Activated CD8-positive, alpha-beta T cell treated with anti-CD3 and anti-CD28 coated beads for 36 hours (primary cell): ENCODE measurements at regions not wholly inside any gene's neighbourhood (a gene's known extent, or its start where the extent isn't known, plus 50 kb on each side); places are given as distances from the start of the nearest gene placed in this dataset.
A peak's percentile ranks its signal among the peaks of the same experiment; 100 is the strongest.
"Not testable (repeated sequence)": the region's sequence is repeated elsewhere in the genome, so short reads cannot be mapped to it uniquely, and the experiment has no call there.

Experiments used
- ATAC-seq: fragments of 200-7000 bp; cut with Tn5 transposase; one replicate; pipeline ENCODE4 v1.10.0; 2021; ENCODE audit warnings: mild to moderate bottlenecking, moderate library complexity
- CTCF ChIA-PET: fragments of 350-600 bp; sonication (Branson Sonifier 250); formaldehyde crosslinking; loops from one replicate; lab custom pipeline; 2021; ENCODE audit warnings: antibody characterized with exemption; lab: Charles Lee
- POLR2A ChIA-PET: fragments of 350-600 bp; sonication (Branson Sonifier 250); formaldehyde crosslinking; loops from one replicate; lab custom pipeline; 2021; ENCODE audit warnings: antibody characterized with exemption; lab: Charles Lee
- DNase-seq: peaks from one replicate; pipeline ENCODE4 v3.0.0-alpha.2; 2020
- H3K27ac Mint-ChIP-seq: one replicate; pipeline ENCODE4 v1.8.0; 2021; ENCODE audit warnings: mild to moderate bottlenecking, mixed read lengths
- H3K27me3 Mint-ChIP-seq: one replicate; pipeline ENCODE4 v1.8.0; 2021; ENCODE audit warnings: mixed read lengths
- H3K36me3 Mint-ChIP-seq: one replicate; pipeline ENCODE4 v1.8.0; 2021; ENCODE audit warnings: low read depth, mixed read lengths
- H3K4me1 Mint-ChIP-seq: one replicate; pipeline ENCODE4 v1.8.0; 2021; ENCODE audit warnings: low read depth, mixed read lengths
- H3K4me3 Mint-ChIP-seq: one replicate; pipeline ENCODE4 v1.8.0; 2021; ENCODE audit warnings: mild to moderate bottlenecking, moderate library complexity, mixed read lengths
- H3K9me3 Mint-ChIP-seq: one replicate; pipeline ENCODE4 v1.8.0; 2021; ENCODE audit warnings: mixed read lengths
- intact Hi-C: fragments of 100-400 bp; cut with micrococcal nuclease; formaldehyde crosslinking; loops from one replicate; pipeline ENCODE4 v1.10.0; 2022
- TF ChIP-seq, protein P1 (sequence below): fragments of 200-600 bp; IDR thresholded peaks from one replicate; pipeline ENCODE4 v1.8.0; 2022; ENCODE audit warnings: antibody characterized with exemption, mild to moderate bottlenecking

DNA sequence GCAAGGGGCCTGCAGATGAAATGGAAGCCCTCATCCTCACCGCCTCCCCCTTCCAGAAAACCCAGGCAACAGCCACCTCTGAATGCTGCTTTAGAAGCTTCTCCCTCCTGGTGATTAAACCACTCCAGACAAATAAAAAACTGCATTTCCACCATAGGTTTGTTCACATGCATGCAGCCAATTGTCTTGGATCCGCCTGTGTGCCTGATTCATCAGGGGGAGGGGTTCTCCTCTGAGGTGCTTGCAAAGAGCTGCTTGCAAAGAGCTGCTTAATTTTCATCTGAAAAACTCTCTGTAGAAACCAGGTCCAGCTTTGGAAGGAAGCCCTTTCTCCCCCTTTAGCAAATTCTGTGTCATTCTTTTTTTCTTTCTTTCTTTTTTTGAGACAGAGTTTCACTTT is 100.6 kb downstream of the DEFB131A start:
- DNase-seq, H3K4me3 Mint-ChIP-seq, H3K27ac Mint-ChIP-seq, H3K9me3 Mint-ChIP-seq, H3K36me3 Mint-ChIP-seq, intact Hi-C loops, POLR2A ChIA-PET, H3K4me1 Mint-ChIP-seq, H3K27me3 Mint-ChIP-seq, ATAC-seq: not testable (repeated sequence)
- CTCF ChIA-PET, result interaction anchor here (1.4 kb wide), 1 partner anchor 13 kb away, joined by 4 read pairs; no protein-coding TSS in a partner anchor

DNA sequence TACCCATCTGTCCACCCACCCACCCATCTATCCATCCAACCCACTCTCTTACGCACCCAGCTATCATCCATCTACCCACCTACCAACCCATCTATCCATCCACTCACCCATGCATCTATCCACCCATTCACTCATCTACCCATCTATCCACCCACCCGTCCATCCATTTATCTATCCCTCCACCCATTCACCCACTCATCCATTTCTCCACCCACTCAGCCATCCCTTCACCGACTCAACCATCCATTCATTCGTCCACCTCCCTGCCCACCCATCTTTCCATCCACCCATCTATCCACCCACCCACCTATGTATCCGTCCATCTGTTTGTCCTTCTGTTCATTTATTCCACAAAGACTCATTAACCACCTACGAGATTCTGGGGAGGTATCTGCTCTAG is 103.3 kb downstream of the DEFB131A start:
- ATAC-seq, POLR2A ChIA-PET, H3K4me1 Mint-ChIP-seq, H3K4me3 Mint-ChIP-seq, CTCF ChIA-PET, H3K27me3 Mint-ChIP-seq, H3K36me3 Mint-ChIP-seq, DNase-seq, intact Hi-C loops, H3K9me3 Mint-ChIP-seq, H3K27ac Mint-ChIP-seq: not testable (repeated sequence)

DNA sequence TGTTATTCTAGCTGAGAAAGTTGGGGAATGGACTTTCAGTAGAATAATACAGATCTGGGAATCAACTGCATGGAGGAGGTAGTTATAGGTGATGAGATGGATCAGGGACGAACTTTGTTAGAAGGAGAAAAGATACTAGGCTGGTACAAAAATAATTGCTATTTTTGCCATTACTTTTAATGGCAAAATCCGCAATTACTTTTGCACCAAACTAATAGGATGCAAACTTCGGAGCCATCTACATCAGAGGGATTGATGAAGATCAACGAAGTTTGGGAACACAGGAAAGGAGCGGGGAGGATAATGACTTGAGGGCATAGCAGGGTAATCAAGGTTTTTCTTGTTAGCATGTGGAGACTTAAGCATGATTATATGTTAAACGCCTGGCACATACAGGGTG is 111.9 kb downstream of the DEFB131A start:
- POLR2A ChIA-PET, H3K4me1 Mint-ChIP-seq, DNase-seq, ATAC-seq, H3K36me3 Mint-ChIP-seq, H3K27me3 Mint-ChIP-seq, H3K27ac Mint-ChIP-seq, H3K4me3 Mint-ChIP-seq, H3K9me3 Mint-ChIP-seq, CTCF ChIA-PET, intact Hi-C loops: not testable (repeated sequence)

DNA sequence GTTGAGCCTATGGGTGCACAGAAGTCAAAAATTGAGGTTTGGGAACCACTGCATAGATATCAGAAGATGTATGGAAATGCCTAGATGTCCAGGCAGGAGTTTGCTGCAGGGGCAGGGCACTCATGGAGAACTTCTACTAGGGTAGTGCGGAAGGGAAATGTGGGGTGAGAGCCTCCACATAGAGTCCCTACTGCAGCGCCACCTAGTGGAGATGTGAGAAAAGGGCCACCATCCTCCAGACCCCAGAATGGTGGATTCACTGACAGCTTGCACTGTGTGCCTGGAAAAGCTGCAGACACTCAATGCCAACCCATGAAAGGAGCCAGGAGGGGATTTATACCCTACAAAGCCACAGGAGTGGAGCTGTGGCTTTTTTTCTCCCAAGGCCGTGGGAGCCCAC is 133.7 kb downstream of the DEFB131A start:
- CTCF ChIA-PET, ATAC-seq, H3K4me1 Mint-ChIP-seq, H3K4me3 Mint-ChIP-seq, POLR2A ChIA-PET, intact Hi-C loops, H3K27me3 Mint-ChIP-seq, H3K36me3 Mint-ChIP-seq, H3K27ac Mint-ChIP-seq: not testable (repeated sequence)
- peak; percentile 14 for DNase-seq
- TF ChIP-seq, protein P1, sequence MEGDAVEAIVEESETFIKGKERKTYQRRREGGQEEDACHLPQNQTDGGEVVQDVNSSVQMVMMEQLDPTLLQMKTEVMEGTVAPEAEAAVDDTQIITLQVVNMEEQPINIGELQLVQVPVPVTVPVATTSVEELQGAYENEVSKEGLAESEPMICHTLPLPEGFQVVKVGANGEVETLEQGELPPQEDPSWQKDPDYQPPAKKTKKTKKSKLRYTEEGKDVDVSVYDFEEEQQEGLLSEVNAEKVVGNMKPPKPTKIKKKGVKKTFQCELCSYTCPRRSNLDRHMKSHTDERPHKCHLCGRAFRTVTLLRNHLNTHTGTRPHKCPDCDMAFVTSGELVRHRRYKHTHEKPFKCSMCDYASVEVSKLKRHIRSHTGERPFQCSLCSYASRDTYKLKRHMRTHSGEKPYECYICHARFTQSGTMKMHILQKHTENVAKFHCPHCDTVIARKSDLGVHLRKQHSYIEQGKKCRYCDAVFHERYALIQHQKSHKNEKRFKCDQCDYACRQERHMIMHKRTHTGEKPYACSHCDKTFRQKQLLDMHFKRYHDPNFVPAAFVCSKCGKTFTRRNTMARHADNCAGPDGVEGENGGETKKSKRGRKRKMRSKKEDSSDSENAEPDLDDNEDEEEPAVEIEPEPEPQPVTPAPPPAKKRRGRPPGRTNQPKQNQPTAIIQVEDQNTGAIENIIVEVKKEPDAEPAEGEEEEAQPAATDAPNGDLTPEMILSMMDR, result peak; percentile 27
- peaks cover 30% of the 10 kb centered on the region for H3K9me3 Mint-ChIP-seq

DNA sequence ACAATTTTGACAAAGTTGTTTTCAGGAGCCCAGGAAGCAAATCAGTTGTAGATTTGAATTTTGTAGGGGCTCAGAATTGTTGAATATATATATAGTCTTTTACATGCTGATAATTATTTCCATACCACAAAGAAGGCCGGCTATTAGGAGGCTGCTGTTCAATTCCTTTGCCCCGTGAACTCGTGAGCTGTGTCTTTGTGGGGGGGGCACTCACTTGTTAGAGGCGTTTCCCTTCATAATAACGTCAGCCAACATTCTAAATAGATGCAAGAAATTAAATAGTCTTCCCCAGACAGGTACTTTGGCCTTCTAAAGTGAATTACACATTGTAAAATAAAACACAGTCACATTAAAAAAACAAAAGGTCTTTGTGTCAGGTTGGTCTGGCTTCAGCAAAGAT is 138.7 kb downstream of the DEFB131A start:
- POLR2A ChIA-PET, DNase-seq, H3K4me3 Mint-ChIP-seq, CTCF ChIA-PET, H3K27ac Mint-ChIP-seq, ATAC-seq, H3K27me3 Mint-ChIP-seq, H3K4me1 Mint-ChIP-seq, H3K36me3 Mint-ChIP-seq, intact Hi-C loops: not testable (repeated sequence)
- peaks cover 13% of the 10 kb centered on the region for H3K9me3 Mint-ChIP-seq

DNA sequence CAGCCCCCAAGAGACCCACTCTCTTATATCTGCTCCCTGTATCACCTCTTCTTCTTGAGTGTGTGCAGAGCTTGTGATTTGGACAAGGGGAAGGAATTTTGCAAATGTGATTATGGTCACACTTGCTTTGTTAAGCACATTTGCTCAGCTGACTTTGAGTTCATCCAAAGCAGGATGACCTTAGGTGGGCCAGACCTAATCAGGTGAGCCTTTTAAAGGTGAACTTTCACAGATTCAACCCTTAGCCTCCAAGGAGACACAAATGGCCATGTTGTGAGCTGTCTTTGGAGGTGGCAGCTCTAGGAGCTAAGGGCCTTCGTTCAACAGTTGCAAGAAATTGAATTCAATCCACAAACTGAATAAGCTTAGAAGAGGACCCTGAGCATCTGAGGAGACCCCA is 147.8 kb downstream of the DEFB131A start:
- intact Hi-C loops, result no loop called here
- no peaks in the 10 kb centered on the region for H3K27me3 Mint-ChIP-seq
- no peak overlapping the region for H3K27ac Mint-ChIP-seq
- H3K36me3 Mint-ChIP-seq, result peaks cover 29% of the 10 kb centered on the region
- DNase-seq (no peak), ATAC-seq (no peak)
- POLR2A ChIA-PET, result no interaction called here
- no peak overlapping the region for H3K4me3 Mint-ChIP-seq
- TF ChIP-seq, protein P1, result no peak
- CTCF ChIA-PET, result interaction anchor here (1.5 kb wide), 1 partner anchor 60 kb away, joined by 3 read pairs; no protein-coding TSS in a partner anchor
- H3K9me3 Mint-ChIP-seq, result peaks cover 20% of the 10 kb centered on the region
- no peaks in the 10 kb centered on the region for H3K4me1 Mint-ChIP-seq

DNA sequence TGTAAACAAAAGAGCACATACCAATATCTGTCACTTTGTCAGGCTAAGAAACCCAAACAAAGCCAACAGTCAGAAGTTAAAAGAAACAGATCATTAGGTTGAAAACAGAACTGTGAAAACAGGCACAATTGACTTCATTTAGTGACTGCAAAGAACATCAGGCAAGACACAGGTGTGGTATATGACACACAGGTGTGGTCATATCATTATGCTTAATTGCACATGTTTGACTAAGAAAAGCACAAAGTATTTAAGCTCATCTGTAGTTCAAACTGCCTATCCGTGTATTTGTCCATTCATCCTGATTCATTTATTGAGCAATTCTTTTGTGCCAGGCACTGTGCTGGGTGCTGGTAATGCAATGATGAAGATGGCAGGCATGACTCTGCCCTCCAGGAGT is 150.7 kb downstream of the DEFB131A start:
- TF ChIP-seq, protein P1, result no peak
- ChIA-PET CTCF (no interaction called here), POLR2A (no interaction called here)
- no peak overlapping the region for H3K4me3 Mint-ChIP-seq
- no peaks in the 10 kb centered on the region for H3K27me3 Mint-ChIP-seq
- intact Hi-C loops, result no loop called here
- H3K9me3 Mint-ChIP-seq, result peaks cover 24% of the 10 kb centered on the region
- no peak overlapping the region for H3K27ac Mint-ChIP-seq
- peaks cover 34% of the 10 kb centered on the region for H3K36me3 Mint-ChIP-seq
- no peak for ATAC-seq
- no peak for DNase-seq
- H3K4me1 Mint-ChIP-seq, result no peaks in the 10 kb centered on the region

DNA sequence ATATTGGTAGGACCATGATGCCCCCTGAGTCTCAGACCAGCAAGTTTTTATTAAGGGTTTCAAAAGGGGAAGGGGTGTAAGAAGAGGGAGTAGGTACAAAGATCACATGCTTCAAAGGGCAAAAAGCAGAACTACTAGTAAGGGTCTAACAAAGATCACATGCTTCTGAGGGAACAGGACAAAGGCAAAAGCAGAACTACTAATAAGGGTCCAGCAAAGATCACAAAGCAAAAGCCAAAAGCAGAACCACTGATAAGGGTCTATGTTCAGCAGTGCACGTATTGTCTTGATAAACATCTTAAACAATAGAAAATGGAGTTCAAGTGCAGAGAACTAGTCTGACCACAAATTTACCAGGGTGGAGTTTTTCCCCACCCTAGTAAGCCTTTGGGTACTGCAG is 151.3 kb downstream of the DEFB131A start:
- H3K27me3 Mint-ChIP-seq, DNase-seq, H3K4me1 Mint-ChIP-seq, POLR2A ChIA-PET, ATAC-seq, H3K27ac Mint-ChIP-seq, H3K4me3 Mint-ChIP-seq, intact Hi-C loops: not testable (repeated sequence)
- CTCF ChIA-PET, result interaction anchor here (0.7 kb wide), 1 partner anchor 108 kb away, joined by 3 read pairs; no protein-coding TSS in a partner anchor
- H3K36me3 Mint-ChIP-seq, result peaks cover 33% of the 10 kb centered on the region
- H3K9me3 Mint-ChIP-seq, result peaks cover 18% of the 10 kb centered on the region
